ENCODE measurements at regions not wholly inside any gene's neighbourhood (a gene's known extent, or its start where the extent isn't known, plus 50 kb on each side); places are given as distances from the start of the nearest gene placed in this dataset.
A peak's percentile ranks its signal among the peaks of the same experiment; 100 is the strongest.

DNA sequence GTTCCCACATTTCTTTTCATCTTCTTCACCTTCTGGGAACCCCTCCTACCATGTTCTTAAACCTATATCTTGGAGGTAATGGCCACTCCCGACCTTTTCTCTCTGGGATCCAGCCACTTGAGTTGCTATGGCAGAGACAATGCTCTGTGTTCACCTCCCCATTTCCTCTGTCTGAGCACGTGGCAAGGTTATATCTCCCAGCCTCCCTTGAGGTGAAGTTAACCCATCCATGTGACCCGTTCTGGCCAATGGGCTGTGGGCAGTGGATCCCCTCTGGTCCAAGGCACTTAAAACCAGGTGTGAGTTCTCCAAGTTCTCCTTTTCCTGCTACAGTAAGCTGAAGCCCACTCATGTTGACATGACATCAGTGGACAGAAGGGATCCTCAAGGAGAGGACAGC, 261.4 kb downstream of the LRFN2 start:
- ATAC-seq = no peak
- H3K9me3 Mint-ChIP-seq (ENCODE audit: insufficient read depth) = no peaks in the 10 kb centered on the region

DNA sequence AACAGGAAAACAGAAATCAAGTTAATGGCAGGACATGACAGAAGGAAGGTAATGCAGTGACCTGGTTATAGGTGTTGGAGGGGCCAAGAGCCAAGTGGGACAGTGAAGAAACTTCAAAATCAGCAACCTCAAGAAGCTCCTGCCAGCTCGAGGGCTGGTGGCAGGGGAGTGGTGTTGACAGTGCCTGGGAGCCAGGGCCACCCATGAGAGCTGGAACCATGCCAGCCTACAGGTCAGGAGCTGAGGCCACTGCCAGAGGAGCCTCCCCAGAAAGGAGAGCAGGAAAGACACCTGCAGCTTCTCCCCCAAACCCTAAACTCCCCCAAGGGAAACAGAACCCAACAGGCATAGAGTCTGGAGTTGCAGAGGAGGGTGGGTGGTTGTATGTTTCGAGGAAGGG, 262.1 kb downstream of the LRFN2 start:
- no peak for ATAC-seq
- H3K4me1 Mint-ChIP-seq (ENCODE audit: low read depth) = peaks cover 30% of the 10 kb centered on the region
- no peaks in the 10 kb centered on the region for H3K9me3 Mint-ChIP-seq (ENCODE audit: insufficient read depth)
- no peak for DNase-seq
- ChIA-PET POLR2A (no interaction called here), CTCF (no interaction called here)
- no peaks in the 10 kb centered on the region for H3K36me3 Mint-ChIP-seq (ENCODE audit: low read depth)
- H3K27me3 Mint-ChIP-seq (ENCODE audit: low read depth) = peaks cover 12% of the 10 kb centered on the region
- no peak overlapping the region for H3K27ac Mint-ChIP-seq
- no peak overlapping the region for H3K4me3 Mint-ChIP-seq

More for the DNA sequence above, 261.4 kb downstream of the LRFN2 start:
- Mint-ChIP-seq H3K27ac (no peak overlapping the region), H3K36me3 (ENCODE audit: low read depth) (no peaks in the 10 kb centered on the region), H3K27me3 (ENCODE audit: low read depth) (peaks cover 12% of the 10 kb centered on the region), H3K4me1 (ENCODE audit: low read depth) (peaks cover 30% of the 10 kb centered on the region), H3K4me3 (no peak overlapping the region)
- POLR2A ChIA-PET = no interaction called here
- CTCF ChIA-PET = interaction anchor here (3.3 kb wide), 1 partner anchor 586 kb away, joined by 18 read pairs; no protein-coding TSS in a partner anchor
- peak; percentile 23 for DNase-seq

DNA sequence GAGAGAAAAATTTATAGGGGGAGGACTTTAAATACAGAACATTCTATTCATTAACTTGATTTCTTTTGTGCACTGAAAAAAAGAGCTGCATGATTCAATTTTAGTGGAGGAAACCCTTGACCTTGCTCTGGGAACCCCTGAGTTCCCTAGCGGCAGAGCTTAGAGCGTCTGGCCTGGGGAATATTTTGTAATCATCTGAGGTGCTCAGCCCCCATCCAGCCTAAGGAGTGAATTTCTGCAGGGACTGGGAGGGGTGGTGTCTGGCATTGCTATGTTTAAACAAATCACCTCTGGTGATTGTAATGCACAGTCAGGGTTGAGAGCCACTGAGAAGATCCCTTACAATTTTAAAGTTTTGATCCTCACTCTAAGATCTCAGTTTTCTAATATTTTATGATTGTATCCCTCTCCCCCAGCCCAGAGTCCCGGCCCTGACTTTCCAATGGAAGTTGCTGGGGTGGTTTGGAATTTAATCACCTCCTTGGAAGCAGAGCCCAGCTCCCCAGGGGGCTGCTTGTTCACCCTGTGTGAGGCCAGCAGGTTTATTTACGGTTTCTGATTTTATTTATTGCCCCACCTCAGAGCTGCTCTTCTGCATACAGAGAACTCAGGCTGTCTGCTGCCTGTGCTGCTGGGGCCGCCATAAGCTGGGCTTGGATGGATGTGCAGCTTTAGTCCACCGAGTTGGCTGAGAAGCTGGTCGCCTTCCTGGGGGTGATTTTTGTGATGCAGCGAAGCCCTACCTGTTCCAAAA, 263.1 kb downstream of the LRFN2 start:
- H3K4me3 Mint-ChIP-seq = no peak overlapping the region
- H3K9me3 Mint-ChIP-seq (ENCODE audit: insufficient read depth) = no peaks in the 10 kb centered on the region
- no peak overlapping the region for H3K27ac Mint-ChIP-seq
- CTCF ChIA-PET = no interaction called here
- DNase-seq = no peak
- H3K27me3 Mint-ChIP-seq (ENCODE audit: low read depth) = peaks cover 17% of the 10 kb centered on the region
- peaks cover 30% of the 10 kb centered on the region for H3K4me1 Mint-ChIP-seq (ENCODE audit: low read depth)
- no peaks in the 10 kb centered on the region for H3K36me3 Mint-ChIP-seq (ENCODE audit: low read depth)
- ATAC-seq = no peak
- POLR2A ChIA-PET = no interaction called here

DNA sequence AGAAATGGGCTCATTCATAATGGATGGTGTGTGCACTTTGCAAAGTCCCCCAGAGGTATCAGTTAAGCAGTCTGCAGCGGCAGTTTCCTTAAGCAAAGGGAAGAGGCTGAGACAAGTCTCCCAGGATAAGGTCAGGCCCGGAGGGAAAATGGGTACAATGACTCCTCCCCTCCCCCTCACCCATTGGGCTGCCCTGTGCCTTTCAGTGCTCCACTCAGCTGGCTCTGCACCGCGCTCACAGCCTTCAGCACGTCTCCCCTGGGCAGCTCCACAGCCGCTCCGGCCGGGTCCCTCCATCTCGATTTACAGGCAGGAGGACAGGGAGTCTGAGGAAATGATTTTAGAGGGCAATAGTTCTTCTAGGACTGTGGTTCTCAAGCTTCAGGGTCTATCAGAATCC, 264.8 kb downstream of the LRFN2 start:
- H3K36me3 Mint-ChIP-seq (ENCODE audit: low read depth) = no peaks in the 10 kb centered on the region
- peaks cover 19% of the 10 kb centered on the region for H3K4me1 Mint-ChIP-seq (ENCODE audit: low read depth)
- ChIA-PET CTCF (no interaction called here), POLR2A (no interaction called here)
- ATAC-seq (no peak), DNase-seq (no peak)
- no peak overlapping the region for H3K27ac Mint-ChIP-seq
- no peaks in the 10 kb centered on the region for H3K9me3 Mint-ChIP-seq (ENCODE audit: insufficient read depth)
- H3K4me3 Mint-ChIP-seq = no peak overlapping the region
- peaks cover 20% of the 10 kb centered on the region for H3K27me3 Mint-ChIP-seq (ENCODE audit: low read depth)

DNA sequence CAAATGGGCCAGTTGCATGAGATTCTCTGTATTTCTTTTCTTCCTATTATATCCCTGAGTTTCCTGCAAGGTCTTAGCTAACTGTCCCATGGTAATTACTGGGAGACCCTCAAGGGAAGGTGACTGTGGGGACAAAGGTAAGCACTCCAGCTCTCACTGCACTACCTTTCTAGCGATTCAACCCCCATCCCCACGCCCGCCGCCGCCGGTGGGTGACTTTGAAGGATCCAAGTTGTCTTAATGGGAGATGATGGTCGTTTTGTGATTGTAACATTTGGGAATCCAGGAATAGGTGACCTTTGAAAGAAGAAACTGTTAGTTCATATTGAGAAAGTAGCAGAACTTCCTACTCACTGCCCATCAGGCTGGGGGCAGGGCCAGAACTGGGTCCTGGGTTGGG, 265.5 kb downstream of the LRFN2 start:
- peaks cover 12% of the 10 kb centered on the region for H3K4me1 Mint-ChIP-seq (ENCODE audit: low read depth)
- no peak for DNase-seq
- H3K27me3 Mint-ChIP-seq (ENCODE audit: low read depth) = peaks cover 20% of the 10 kb centered on the region
- ChIA-PET CTCF (no interaction called here), POLR2A (no interaction called here)
- no peak overlapping the region for H3K4me3 Mint-ChIP-seq
- ATAC-seq = no peak
- no peak overlapping the region for H3K27ac Mint-ChIP-seq
- H3K9me3 Mint-ChIP-seq (ENCODE audit: insufficient read depth) = no peaks in the 10 kb centered on the region
- H3K36me3 Mint-ChIP-seq (ENCODE audit: low read depth) = no peaks in the 10 kb centered on the region

DNA sequence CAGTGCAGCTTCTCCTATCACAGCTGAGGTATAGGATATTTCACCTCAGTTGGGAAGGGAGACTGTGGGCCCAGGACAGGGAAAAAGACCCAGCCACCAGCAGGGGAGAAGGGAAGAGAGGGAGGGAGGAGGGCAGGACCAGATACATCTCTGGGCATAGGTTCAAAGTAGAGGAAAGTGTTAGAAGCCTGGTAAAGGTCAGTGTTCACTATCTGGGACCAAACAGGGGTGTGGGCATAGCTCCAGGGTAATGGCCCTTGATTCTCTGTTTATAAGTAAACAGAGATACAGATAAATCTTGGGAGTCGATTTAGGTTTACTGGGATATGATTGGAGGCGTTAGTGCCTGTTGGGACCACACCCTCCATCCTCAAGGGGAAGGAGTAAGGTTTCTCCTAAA, 266.2 kb downstream of the LRFN2 start:
- ChIA-PET POLR2A (no interaction called here), CTCF (no interaction called here)
- Mint-ChIP-seq H3K4me3 (no peak overlapping the region), H3K4me1 (ENCODE audit: low read depth) (peaks cover 5% of the 10 kb centered on the region), H3K27ac (no peak overlapping the region), H3K27me3 (ENCODE audit: low read depth) (peaks cover 24% of the 10 kb centered on the region), H3K36me3 (ENCODE audit: low read depth) (no peaks in the 10 kb centered on the region), H3K9me3 (ENCODE audit: insufficient read depth) (no peaks in the 10 kb centered on the region)
- ATAC-seq (no peak), DNase-seq (no peak)

DNA sequence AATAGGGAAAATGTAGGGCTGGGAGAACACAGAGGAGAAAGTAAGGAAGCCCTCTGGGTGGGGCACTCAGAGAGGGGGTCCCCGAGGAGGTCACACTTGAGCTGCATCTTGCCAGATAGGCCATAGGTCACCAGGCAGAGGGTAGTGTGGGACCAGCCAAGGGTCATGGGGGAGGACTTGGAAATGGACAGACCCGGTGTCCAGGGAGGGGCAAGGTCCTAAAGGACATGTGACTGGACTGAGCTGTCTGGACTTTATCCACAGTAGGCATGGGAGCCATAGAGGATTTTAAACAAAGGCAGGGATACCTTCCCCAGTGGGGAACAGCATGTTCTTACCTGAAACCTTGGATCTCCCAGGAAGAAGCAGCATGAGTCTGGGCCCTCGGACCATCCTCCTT, 266.7 kb downstream of the LRFN2 start:
- POLR2A ChIA-PET = no interaction called here
- no peak for DNase-seq
- Mint-ChIP-seq H3K4me3 (no peak overlapping the region), H3K36me3 (ENCODE audit: low read depth) (no peaks in the 10 kb centered on the region), H3K9me3 (ENCODE audit: insufficient read depth) (no peaks in the 10 kb centered on the region), H3K27me3 (ENCODE audit: low read depth) (peaks cover 24% of the 10 kb centered on the region), H3K4me1 (ENCODE audit: low read depth) (peaks cover 2% of the 10 kb centered on the region), H3K27ac (no peak overlapping the region)
- no peak for ATAC-seq
- CTCF ChIA-PET = no interaction called here

DNA sequence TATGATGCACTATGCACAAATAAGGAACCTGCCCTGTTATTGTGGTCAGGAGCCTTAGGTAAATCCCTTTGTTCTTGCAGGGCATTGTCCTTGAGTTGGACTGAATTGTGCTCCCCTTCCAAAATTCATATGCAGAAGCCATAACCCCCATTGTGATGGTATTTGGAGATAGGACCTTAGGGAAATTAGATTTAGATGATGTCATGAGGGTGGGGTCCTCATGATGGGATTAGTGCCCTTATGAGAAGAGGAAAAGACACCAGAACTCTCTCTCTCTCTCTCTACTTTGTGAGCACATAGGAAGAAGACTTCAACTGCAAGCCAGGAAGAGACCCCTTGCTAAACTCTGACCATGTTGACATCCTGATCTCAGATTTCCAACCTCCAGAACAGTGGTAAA, 268.0 kb downstream of the LRFN2 start:
- Mint-ChIP-seq H3K27ac (no peak overlapping the region), H3K36me3 (ENCODE audit: low read depth) (no peaks in the 10 kb centered on the region), H3K4me3 (no peak overlapping the region), H3K27me3 (ENCODE audit: low read depth) (peaks cover 17% of the 10 kb centered on the region), H3K4me1 (ENCODE audit: low read depth) (peaks cover 8% of the 10 kb centered on the region), H3K9me3 (ENCODE audit: insufficient read depth) (no peaks in the 10 kb centered on the region)
- DNase-seq (no peak), ATAC-seq (no peak)
- ChIA-PET CTCF (no interaction called here), POLR2A (no interaction called here)

DNA sequence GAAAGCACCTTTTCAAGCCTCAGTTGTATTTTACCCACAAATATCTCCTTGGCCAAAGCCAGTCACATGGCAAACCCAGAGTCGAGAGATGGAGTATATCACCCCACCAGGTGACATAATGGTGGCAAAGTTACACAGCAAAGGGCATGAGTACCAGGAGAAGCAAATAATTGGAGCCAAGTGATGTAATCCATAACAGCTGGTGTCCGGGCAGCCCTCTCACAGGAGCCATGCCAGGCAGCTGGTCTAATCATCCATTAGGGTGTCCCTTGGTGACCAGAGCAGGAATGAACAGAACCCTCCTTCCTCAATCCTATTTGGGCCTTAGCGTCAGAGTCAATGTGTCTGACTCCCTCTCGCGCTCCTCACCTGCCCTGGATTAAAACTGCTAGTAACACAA, 272.1 kb downstream of the LRFN2 start:
- H3K9me3 Mint-ChIP-seq (ENCODE audit: insufficient read depth) = no peaks in the 10 kb centered on the region
- CTCF ChIA-PET = interaction anchor here (1.3 kb wide), 1 partner anchor 13 kb away, joined by 4 read pairs; no protein-coding TSS in a partner anchor
- DNase-seq (no peak), ATAC-seq (no peak)
- POLR2A ChIA-PET = no interaction called here
- no peak overlapping the region for H3K27ac Mint-ChIP-seq
- peaks cover 8% of the 10 kb centered on the region for H3K4me1 Mint-ChIP-seq (ENCODE audit: low read depth)
- peaks cover 17% of the 10 kb centered on the region for H3K27me3 Mint-ChIP-seq (ENCODE audit: low read depth)
- no peak overlapping the region for H3K4me3 Mint-ChIP-seq
- H3K36me3 Mint-ChIP-seq (ENCODE audit: low read depth) = no peaks in the 10 kb centered on the region

DNA sequence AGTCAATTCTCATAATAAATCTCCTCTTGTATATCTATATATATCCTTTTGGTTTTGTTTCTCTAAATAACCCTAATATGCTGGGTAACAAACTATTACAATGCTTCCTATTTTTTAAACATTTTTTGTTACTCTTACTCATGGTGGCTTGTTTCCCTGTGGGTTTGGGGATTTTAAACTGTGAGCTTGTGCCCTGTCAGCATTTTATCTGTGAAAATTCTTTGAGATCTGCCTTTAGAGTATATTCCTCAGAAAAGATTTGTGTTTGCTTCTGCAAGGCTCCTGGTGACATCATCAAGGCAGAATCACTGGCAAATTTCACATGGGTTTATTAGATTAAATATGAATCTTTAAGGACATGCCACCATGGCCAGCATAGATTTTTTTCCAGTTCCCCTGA, 273.6 kb downstream of the LRFN2 start:
- CTCF ChIA-PET = no interaction called here
- DNase-seq = no peak
- H3K27ac Mint-ChIP-seq = no peak overlapping the region
- peaks cover 8% of the 10 kb centered on the region for H3K4me1 Mint-ChIP-seq (ENCODE audit: low read depth)
- H3K36me3 Mint-ChIP-seq (ENCODE audit: low read depth) = no peaks in the 10 kb centered on the region
- peaks cover 15% of the 10 kb centered on the region for H3K27me3 Mint-ChIP-seq (ENCODE audit: low read depth)
- no peak for ATAC-seq
- H3K9me3 Mint-ChIP-seq (ENCODE audit: insufficient read depth) = no peaks in the 10 kb centered on the region
- POLR2A ChIA-PET = no interaction called here
- no peak overlapping the region for H3K4me3 Mint-ChIP-seq

DNA sequence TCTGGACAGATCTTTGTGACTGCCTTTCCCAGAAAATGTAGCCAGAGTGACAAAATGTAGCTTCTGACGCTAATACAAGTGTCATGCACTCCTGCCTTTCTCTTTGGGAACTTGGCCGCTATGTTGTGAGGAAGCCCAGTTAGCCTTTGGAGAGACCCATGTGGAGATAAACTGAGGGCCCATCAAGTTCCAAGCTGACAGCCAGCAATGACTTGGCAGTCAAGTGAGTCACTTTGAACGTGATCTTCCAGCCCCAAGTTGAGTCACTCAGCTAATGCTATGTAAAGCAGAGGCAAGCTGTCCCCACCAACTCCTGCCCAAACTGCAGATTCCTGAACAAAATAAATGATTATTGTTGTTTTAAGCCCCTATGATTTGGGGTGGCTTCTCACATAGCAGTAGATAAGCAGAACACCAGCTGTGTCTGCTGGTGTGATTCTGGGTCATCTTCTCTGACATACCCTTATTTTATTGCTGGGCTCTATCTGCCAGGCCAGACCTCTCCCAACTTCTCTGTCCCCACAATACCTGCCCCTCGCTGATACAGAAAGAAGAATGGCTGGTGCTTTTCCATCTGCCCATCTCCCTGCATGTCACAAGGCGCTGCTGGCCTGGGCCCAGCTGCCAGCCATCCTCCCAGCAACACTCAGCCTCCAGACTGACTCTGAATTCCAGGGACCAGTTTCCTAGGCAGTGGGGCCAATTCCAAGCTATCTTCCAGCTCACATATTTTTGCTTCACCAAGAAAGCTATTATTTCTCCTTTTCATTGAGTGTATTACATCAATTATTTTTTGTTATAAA, 274.8 kb downstream of the LRFN2 start:
- no peak overlapping the region for H3K27ac Mint-ChIP-seq
- CTCF ChIA-PET = no interaction called here
- no peak for ATAC-seq
- no peaks in the 10 kb centered on the region for H3K36me3 Mint-ChIP-seq (ENCODE audit: low read depth)
- no peaks in the 10 kb centered on the region for H3K9me3 Mint-ChIP-seq (ENCODE audit: insufficient read depth)
- DNase-seq = no peak
- H3K4me3 Mint-ChIP-seq = no peak overlapping the region
- peaks cover 8% of the 10 kb centered on the region for H3K4me1 Mint-ChIP-seq (ENCODE audit: low read depth)
- peaks cover 21% of the 10 kb centered on the region for H3K27me3 Mint-ChIP-seq (ENCODE audit: low read depth)
- POLR2A ChIA-PET = no interaction called here

DNA sequence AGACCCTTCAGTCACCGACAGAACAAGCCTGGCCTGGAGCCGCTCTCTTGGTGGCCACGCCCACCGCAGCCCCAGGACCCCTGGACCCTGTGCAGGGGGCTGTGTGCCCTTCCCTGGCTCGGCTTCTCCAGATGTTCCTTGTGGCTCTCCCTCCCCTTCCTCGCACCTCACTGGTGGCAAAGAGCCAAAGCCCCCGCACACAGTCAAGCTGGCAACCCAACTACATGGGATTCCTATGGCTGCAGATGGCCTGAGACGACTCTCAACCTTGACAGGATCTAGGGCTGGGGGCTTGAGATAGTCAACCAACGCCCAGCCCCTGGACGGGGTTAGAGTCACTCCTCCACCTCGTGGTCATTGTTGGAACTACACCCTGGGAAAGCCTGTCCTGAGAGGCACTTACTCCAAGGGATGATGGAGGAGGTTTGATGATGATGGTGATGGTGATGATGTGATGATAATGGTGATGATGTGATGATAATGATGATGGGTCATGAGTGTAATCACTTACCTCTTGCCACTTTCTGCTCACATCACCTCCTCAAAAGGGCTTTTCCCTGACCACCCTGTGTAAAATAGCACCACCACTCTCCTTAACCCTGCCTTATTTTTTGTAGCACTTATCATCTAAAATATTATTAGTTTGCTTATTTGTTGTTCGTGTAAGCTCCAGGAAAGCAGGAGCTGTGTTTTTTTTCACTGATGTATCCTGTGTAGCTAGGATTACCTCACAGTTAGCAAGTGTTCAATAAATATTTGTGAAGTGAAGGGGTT, 278.4 kb downstream of the LRFN2 start:
- H3K27ac Mint-ChIP-seq = no peak overlapping the region
- DNase-seq (peak; percentile 69), ATAC-seq (peak; percentile 71)
- no peak overlapping the region for H3K4me3 Mint-ChIP-seq
- H3K36me3 Mint-ChIP-seq (ENCODE audit: low read depth) = no peaks in the 10 kb centered on the region
- CTCF ChIA-PET = interaction anchor here (0.8 to 2.0 kb wide), 3 partner anchors 11 to 443 kb away, joined by 3 to 5 read pairs (median 5); no protein-coding TSS in a partner anchor
- POLR2A ChIA-PET = no interaction called here
- H3K27me3 Mint-ChIP-seq (ENCODE audit: low read depth) = peaks cover 42% of the 10 kb centered on the region
- H3K4me1 Mint-ChIP-seq (ENCODE audit: low read depth) = no peaks in the 10 kb centered on the region
- no peaks in the 10 kb centered on the region for H3K9me3 Mint-ChIP-seq (ENCODE audit: insufficient read depth)
